H1 (cell line): ENCODE measurements at regions not wholly inside any gene's neighbourhood (a gene's known extent, or its start where the extent isn't known, plus 50 kb on each side); places are given as distances from the start of the nearest gene placed in this dataset.
A peak's percentile ranks its signal among the peaks of the same experiment; 100 is the strongest.

Source experiments
- CTCF ChIA-PET: fragments of 300-600 bp; sonication (Branson Sonifier 250); formaldehyde crosslinking; loops from one replicate; lab custom pipeline; 2021; ENCODE audit not compliant: partially characterized antibody; lab: Charles Lee
- POLR2A ChIA-PET: fragments of 300-600 bp; sonication (Branson Sonifier 250); formaldehyde crosslinking; loops from one replicate; lab custom pipeline; 2021; ENCODE audit warnings: inconsistent platforms; ENCODE audit not compliant: partially characterized antibody; lab: Charles Lee
- DNase-seq, 2 experiments: peaks; one replicate each; pipeline versions ENCODE4 v3.0.0 to v3.0.0-alpha.2; 2010 to 2022; ENCODE audit warnings: low spot score in 2 of 2, low read depth in 1 of 2, mixed read lengths in 1 of 2
- FAIRE-seq: peaks from 2 replicates; lab custom pipeline; 2011; peaks lifted over from hg19 to GRCh38; lab: Jason Lieb, UNC
- H2AFZ ChIP-seq: 2 replicates; pipeline ENCODE4 v1.8.1; 2012; ENCODE audit warnings: low read length, inconsistent platforms
- H2AK5ac ChIP-seq: 2 replicates; pipeline ENCODE4 v1.6.1; 2013; ENCODE audit warnings: low read depth, low read length
- H2BK120ac ChIP-seq: replicated peaks from 2 replicates; pipeline ENCODE3; 2013; ENCODE audit warnings: low read depth, low read length, inconsistent platforms
- H2BK12ac ChIP-seq: 2 replicates; pipeline ENCODE4 v1.6.1; 2013; ENCODE audit warnings: low read depth, low read length
- H2BK15ac ChIP-seq: 2 replicates; pipeline ENCODE4 v1.6.1; 2013; ENCODE audit warnings: low read length
- H2BK20ac ChIP-seq: 2 replicates; pipeline ENCODE4 v1.6.1; 2013; ENCODE audit warnings: low read length
- H2BK5ac ChIP-seq: 2 replicates; pipeline ENCODE4 v1.6.1; 2013; ENCODE audit warnings: low read depth, low read length
- H3K14ac ChIP-seq: 2 replicates; pipeline ENCODE4 v1.6.1; 2013; ENCODE audit warnings: inconsistent platforms; ENCODE audit not compliant: insufficient read length
- H3K18ac ChIP-seq: 2 replicates; pipeline ENCODE4 v1.6.1; 2013; ENCODE audit warnings: low read length; ENCODE audit errors: extremely low read depth
- H3K23ac ChIP-seq: 2 replicates; pipeline ENCODE4 v1.6.1; 2013; ENCODE audit warnings: inconsistent platforms; ENCODE audit not compliant: insufficient read length
- H3K23me2 ChIP-seq: 2 replicates; pipeline ENCODE4 v1.6.1; 2013; ENCODE audit warnings: low read depth, low read length
- H3K27ac ChIP-seq: 2 replicates; pipeline ENCODE4 v1.6.1; 2011; ENCODE audit warnings: low read depth, low read length, inconsistent platforms
- H3K27me3 ChIP-seq, 4 experiments: replicated peaks in 1 of 4; 1 replicate in 1 of 4; 2 replicates in 3 of 4; pipeline versions ENCODE4 v1.6.1 to v1.8.1; 2011 to 2013; ENCODE audit warnings: low read length in 3 of 4, mild to moderate bottlenecking in 3 of 4, inconsistent platforms in 2 of 4, mixed read lengths in 2 of 4, moderate library complexity in 1 of 4; ENCODE audit not compliant: control insufficient read depth in 3 of 4, insufficient read depth in 3 of 4; ENCODE audit errors: extremely low read depth in 1 of 4
- H3K36me3 ChIP-seq, 4 experiments: 2 replicates each; pipeline versions ENCODE4 v1.6.1 to v1.8.1; 2011 to 2013; ENCODE audit warnings: mild to moderate bottlenecking in 4 of 4, low read length in 3 of 4, moderate library complexity in 2 of 4, control low read depth in 1 of 4, inconsistent platforms in 1 of 4; ENCODE audit not compliant: insufficient read depth in 4 of 4, control insufficient read depth in 2 of 4
- H3K4ac ChIP-seq: replicated peaks from 2 replicates; pipeline ENCODE3; 2013; ENCODE audit warnings: low read length, low read depth, mixed read lengths, inconsistent platforms; ENCODE audit not compliant: insufficient read length
- H3K4me1 ChIP-seq, 4 experiments: replicated peaks in 1 of 4; 1 replicate in 1 of 4; 2 replicates in 3 of 4; pipeline versions ENCODE4 v1.6.1 to v1.8.1; 2011 to 2013; ENCODE audit warnings: low read length in 3 of 4, inconsistent platforms in 2 of 4, mixed read lengths in 1 of 4; ENCODE audit not compliant: insufficient read depth in 4 of 4, control insufficient read depth in 3 of 4
- H3K4me2 ChIP-seq, 2 experiments: 2 replicates each; pipeline versions ENCODE4 v1.6.1 to v1.8.1; 2011 to 2013; ENCODE audit warnings: low read depth in 2 of 2, low read length in 2 of 2, control low read depth in 1 of 2, inconsistent platforms in 1 of 2, mild to moderate bottlenecking in 1 of 2; ENCODE audit not compliant: insufficient read depth in 1 of 2
- H3K4me3 ChIP-seq, 4 experiments: fragments of 200-600, 300-600 bp in 1 of 4; sonication (generic), shearing (Covaris generic), sonication (Bioruptor Twin) in 1 of 4; 2 replicates each; pipeline versions ENCODE4 v1.5.1 to v1.8.1; 2011 to 2016; ENCODE audit warnings: low read length in 4 of 4, low read depth in 3 of 4, control low read depth in 2 of 4, inconsistent platforms in 2 of 4, mild to moderate bottlenecking in 2 of 4, mixed read lengths in 1 of 4, moderate library complexity in 1 of 4; ENCODE audit not compliant: insufficient read depth in 2 of 4; ENCODE audit errors: extremely low read depth in 1 of 4
- H3K56ac ChIP-seq: replicated peaks from 2 replicates; pipeline ENCODE3; 2013; ENCODE audit warnings: low read depth, mild to moderate bottlenecking, mixed read lengths, low read length, inconsistent platforms; ENCODE audit not compliant: insufficient read length
- H3K79me1 ChIP-seq: 2 replicates; pipeline ENCODE4 v1.6.1; 2013; ENCODE audit warnings: low read depth, low read length, control low read depth
- H3K79me2 ChIP-seq, 2 experiments: 2 replicates each; pipeline versions ENCODE4 v1.6.1 to v1.8.1; 2012 to 2013; ENCODE audit warnings: low read length in 2 of 2, mild to moderate bottlenecking in 2 of 2, inconsistent platforms in 1 of 2; ENCODE audit not compliant: insufficient read depth in 2 of 2, control insufficient read depth in 1 of 2
- H3K9ac ChIP-seq, 4 experiments: replicated peaks in 1 of 4; 1 replicate in 1 of 4; 2 replicates in 3 of 4; pipeline versions ENCODE4 v1.6.1 to v1.8.1; 2011 to 2013; ENCODE audit warnings: low read depth in 3 of 4, low read length in 3 of 4, control low read depth in 2 of 4, mild to moderate bottlenecking in 2 of 4, moderate library complexity in 2 of 4, inconsistent platforms in 1 of 4; ENCODE audit errors: extremely low read depth in 1 of 4
- H3K9me3 ChIP-seq, 2 experiments: 2 replicates each; pipeline versions ENCODE4 v1.6.1 to v1.8.1; 2012 to 2013; ENCODE audit warnings: mild to moderate bottlenecking in 2 of 2, moderate library complexity in 2 of 2, control low read depth in 1 of 2, inconsistent platforms in 1 of 2, low read depth in 1 of 2, low read length in 1 of 2, mixed read lengths in 1 of 2; ENCODE audit not compliant: insufficient read depth in 2 of 2
- H4K20me1 ChIP-seq, 2 experiments: replicated peaks in 1 of 2; 2 replicates each; pipeline versions ENCODE3 to v1.8.1; 2011 to 2013; ENCODE audit warnings: inconsistent platforms in 2 of 2, low read length in 2 of 2, mild to moderate bottlenecking in 1 of 2; ENCODE audit not compliant: insufficient read depth in 2 of 2, control insufficient read depth in 1 of 2
- H4K5ac ChIP-seq: 2 replicates; pipeline ENCODE4 v1.6.1; 2013; ENCODE audit warnings: low read length, low read depth, mixed read lengths, inconsistent platforms; ENCODE audit not compliant: insufficient read length
- H4K8ac ChIP-seq: 2 replicates; pipeline ENCODE4 v1.8.0; 2013; ENCODE audit warnings: mild to moderate bottlenecking, moderate library complexity, low read length, inconsistent platforms; ENCODE audit not compliant: insufficient read depth; ENCODE audit errors: extremely low read depth
- H4K91ac ChIP-seq: replicated peaks from 2 replicates; pipeline ENCODE3; 2013; ENCODE audit warnings: low read length, mixed read lengths, inconsistent platforms; ENCODE audit not compliant: insufficient read length
- CTBP2 ChIP-seq: IDR thresholded peaks from 2 replicates; pipeline ENCODE4 v1.7.0; 2011; ENCODE audit warnings: borderline replicate concordance, mild to moderate bottlenecking, moderate library complexity, mixed read lengths, low read length; ENCODE audit not compliant: insufficient read depth, insufficient read length
- EP300 ChIP-seq, 2 experiments: IDR thresholded peaks; 1 replicate in 1 of 2; 2 replicates in 1 of 2; pipeline ENCODE4 v1.6.1; 2011 to 2012; ENCODE audit warnings: low read depth in 2 of 2, low read length in 2 of 2, mild to moderate bottlenecking in 2 of 2, borderline replicate concordance in 1 of 2, inconsistent platforms in 1 of 2, moderate library complexity in 1 of 2
- GTF2F1 ChIP-seq: IDR thresholded peaks from 2 replicates; pipeline ENCODE4 v1.6.1; 2012; ENCODE audit warnings: low read depth, low read length, improper control_type of control experiment, borderline replicate concordance
- JUN ChIP-seq: IDR thresholded peaks from 2 replicates; pipeline ENCODE4 v1.6.1; 2011; ENCODE audit warnings: low read depth, mild to moderate bottlenecking, improper control_type of control experiment, low read length
- KDM1A ChIP-seq: fragments of 200-600, 300-600 bp; sonication (generic); IDR thresholded peaks from 2 replicates; pipeline ENCODE4 v1.7.1; 2016; ENCODE audit warnings: mild to moderate bottlenecking, low read length, borderline replicate concordance
- MAFK ChIP-seq: IDR thresholded peaks from 2 replicates; pipeline ENCODE4 v1.6.1; 2012; ENCODE audit warnings: low read depth, mild to moderate bottlenecking, improper control_type of control experiment, low read length
- POLR2AphosphoS5 ChIP-seq: IDR thresholded peaks from 2 replicates; pipeline ENCODE4 v1.6.1; 2011; ENCODE audit warnings: low read depth, low read length
- RAD21 ChIP-seq, 2 experiments: IDR thresholded peaks in 1 of 2; conservative IDR thresholded peaks in 1 of 2; 2 replicates each; pipeline ENCODE4 v1.6.1; 2011; ENCODE audit warnings: low read depth in 2 of 2, low read length in 2 of 2, improper control_type of control experiment in 1 of 2, inconsistent platforms in 1 of 2, mild to moderate bottlenecking in 1 of 2, moderate library complexity in 1 of 2
- RBBP5 ChIP-seq: IDR thresholded peaks from 2 replicates; pipeline ENCODE4 v1.7.1; 2012; ENCODE audit warnings: low read depth, mild to moderate bottlenecking, inconsistent platforms, low read length, moderate library complexity, borderline replicate concordance
- TAF1 ChIP-seq: IDR thresholded peaks from 2 replicates; pipeline ENCODE4 v1.6.1; 2011; ENCODE audit warnings: mild to moderate bottlenecking, low read depth, low read length
- TCF12 ChIP-seq: IDR thresholded peaks from 2 replicates; pipeline ENCODE4 v1.6.1; 2011; ENCODE audit warnings: low read depth, mild to moderate bottlenecking, low read length
- WGBS, 2 experiments: shearing (Covaris generic) in 1 of 2; methylation state at CpG; one replicate each; pipeline versions ENCODE4 v1.1.6 to v1.1.7; 2013 to 2015; ENCODE audit warnings: low lambda C conversion rate in 2 of 2, mixed read lengths in 2 of 2, inconsistent platforms in 1 of 2, low coverage in 1 of 2, missing lambda C conversion rate in 1 of 2; ENCODE audit not compliant: insufficient replicate concordance in 2 of 2, insufficient coverage in 1 of 2, insufficient read length in 1 of 2; ENCODE audit errors: extremely low coverage in 1 of 2, missing lambda C conversion rate in 1 of 2; 5-methylcytosine and 5-hydroxymethylcytosine counted together

GRCh38 chr6:76992553-76992952, 470.7 kb downstream of the HTR1B start:
- FAIRE-seq: no peak
- H3K23me2 ChIP-seq: no peaks in the 10 kb centered on the region
- DNase-seq: no peak

More at GRCh38 chr6:76992553-76992952, 470.7 kb downstream of the HTR1B start:
- Histone ChIP-seq H3K27ac (no peak overlapping the region), H3K27me3 (no peaks in the 10 kb centered on the region), H3K18ac (no peak overlapping the region), H3K36me3 (no peaks in the 10 kb centered on the region), H2BK15ac (no peak overlapping the region), H3K56ac (no peak overlapping the region), H4K8ac (peak overlapping the region; percentile 51; the same call in 1 of the 2 replicates), H3K14ac (no peak overlapping the region), H3K79me1 (no peaks in the 10 kb centered on the region), H3K23ac (no peak overlapping the region), H2AFZ (no peak overlapping the region), H3K79me2 (no peaks in the 10 kb centered on the region), H3K4ac (no peak overlapping the region), H4K91ac (no peak overlapping the region), H3K4me3 (no peak overlapping the region), H2AK5ac (no peak overlapping the region), H3K9me3 (peaks cover 0 to 5% of the 10 kb centered on the region in 2 experiments; a peak in 1 of 4 replicates), H2BK12ac (no peak overlapping the region), H3K4me2 (no peak overlapping the region), H3K9ac (no peak overlapping the region), H2BK5ac (no peak overlapping the region), H3K4me1 (no peaks in the 10 kb centered on the region), H4K5ac (no peak overlapping the region), H4K20me1 (no peaks in the 10 kb centered on the region), H2BK120ac (no peak overlapping the region), H2BK20ac (no peak overlapping the region)
- ChIA-PET POLR2A (no interaction called here), CTCF (no interaction called here)
- TF ChIP-seq MAFK (no peak), POLR2AphosphoS5 (no peak), TCF12 (no peak), GTF2F1 (no peak), EP300 (IDR thresholded peaks at IDR 0.05; ENCODE audit: borderline replicate concordance in 1 of 2, low read depth in 2 of 2, low read length in 2 of 2) (no peak), RBBP5 (no peak), KDM1A (no peak), JUN (no peak), CTBP2 (no peak), TAF1 (no peak), RAD21 (IDR thresholded peaks at IDR 0.05 in 1 of 2, conservative IDR thresholded peaks at IDR 0.05 in 1 of 2; ENCODE audit: low read depth in 2 of 2, low read length in 2 of 2) (no peak)
- 83% methylated on average over 9 of the region's 9 CpGs; no CpG with 5 or more reads in 1 of the 2 experiments for WGBS, 2 experiments
